ENCODE measurements at regions not wholly inside any gene's neighbourhood (a gene's known extent, or its start where the extent isn't known, plus 50 kb on each side); places are given as distances from the start of the nearest gene placed in this dataset.

- Histone ChIP-seq H3K9ac (ENCODE audit: extremely low read depth, low read length, poor library complexity, severe bottlenecking) (no peak overlapping the region), H3K4me1 (ENCODE audit: control insufficient read depth, insufficient read depth, low read length) (no peaks in the 10 kb centered on the region), H3K36me3 (ENCODE audit: control insufficient read depth, insufficient read depth, low read length) (no peaks in the 10 kb centered on the region), H3K9me3 (ENCODE audit: control insufficient read depth, low read length) (no peaks in the 10 kb centered on the region), H3K27ac (ENCODE audit: low read depth, low read length) (no peak overlapping the region), H3K27me3 (ENCODE audit: control insufficient read depth, insufficient read depth, low read length, poor library complexity, severe bottlenecking) (no peaks in the 10 kb centered on the region), H3K4me3 (ENCODE audit: low read length) (no peak overlapping the region)
- TF ChIP-seq CTCF (conservative IDR thresholded peaks at IDR 0.05) = no peak
- H3K27me3 Mint-ChIP-seq (ENCODE audit: insufficient read depth) = no peaks in the 10 kb centered on the region
- H3K27ac Mint-ChIP-seq = no peak overlapping the region
- H3K4me1 Mint-ChIP-seq = peaks cover 7% of the 10 kb centered on the region
- WGBS, 2 experiments (ENCODE audit: insufficient coverage in 1 of 2, insufficient read length in 1 of 2) = 58 to 63% methylated on average over 4 of the region's 4 CpGs
- H3K4me3 Mint-ChIP-seq = no peak overlapping the region
- no peaks in the 10 kb centered on the region for H3K36me3 Mint-ChIP-seq (ENCODE audit: low read depth)
- no peak for DNase-seq
- H3K9me3 Mint-ChIP-seq = peaks cover 3% of the 10 kb centered on the region
Observed at GRCh38 chr14:96980835-96981234, 183.7 kb downstream of the VRK1 start.

GRCh38 chr14:96986256-96987085 lies 189.3 kb downstream of the VRK1 start:
- Histone ChIP-seq H3K36me3 (ENCODE audit: control insufficient read depth, insufficient read depth, low read length) (no peaks in the 10 kb centered on the region), H3K27ac (ENCODE audit: low read depth, low read length) (no peak overlapping the region), H3K4me1 (ENCODE audit: control insufficient read depth, insufficient read depth, low read length) (no peaks in the 10 kb centered on the region), H3K27me3 (ENCODE audit: control insufficient read depth, insufficient read depth, low read length, poor library complexity, severe bottlenecking) (no peaks in the 10 kb centered on the region), H3K4me3 (ENCODE audit: low read length) (no peak overlapping the region), H3K9ac (ENCODE audit: extremely low read depth, low read length, poor library complexity, severe bottlenecking) (no peak overlapping the region), H3K9me3 (ENCODE audit: control insufficient read depth, low read length) (no peaks in the 10 kb centered on the region)
- 93 to 100% methylated on average over 4 to 5 of the region's 6 CpGs for WGBS, 2 experiments (ENCODE audit: insufficient coverage in 1 of 2, insufficient read length in 1 of 2)
- no peaks in the 10 kb centered on the region for H3K27me3 Mint-ChIP-seq (ENCODE audit: insufficient read depth)
- no peak for TF ChIP-seq CTCF (conservative IDR thresholded peaks at IDR 0.05)
- H3K4me1 Mint-ChIP-seq = peaks cover 7% of the 10 kb centered on the region
- no peak overlapping the region for H3K27ac Mint-ChIP-seq
- no peak overlapping the region for H3K4me3 Mint-ChIP-seq
- H3K9me3 Mint-ChIP-seq = no peaks in the 10 kb centered on the region
- no peak for DNase-seq
- no peaks in the 10 kb centered on the region for H3K36me3 Mint-ChIP-seq (ENCODE audit: low read depth)

- TF ChIP-seq CTCF (conservative IDR thresholded peaks at IDR 0.05) = no peak
- Histone ChIP-seq H3K27ac (ENCODE audit: low read depth, low read length) (no peak overlapping the region), H3K9me3 (ENCODE audit: control insufficient read depth, low read length) (no peaks in the 10 kb centered on the region), H3K27me3 (ENCODE audit: control insufficient read depth, insufficient read depth, low read length, poor library complexity, severe bottlenecking) (no peaks in the 10 kb centered on the region), H3K9ac (ENCODE audit: extremely low read depth, low read length, poor library complexity, severe bottlenecking) (no peak overlapping the region), H3K36me3 (ENCODE audit: control insufficient read depth, insufficient read depth, low read length) (no peaks in the 10 kb centered on the region), H3K4me1 (ENCODE audit: control insufficient read depth, insufficient read depth, low read length) (no peaks in the 10 kb centered on the region), H3K4me3 (ENCODE audit: low read length) (no peak overlapping the region)
- Mint-ChIP-seq H3K9me3 (no peaks in the 10 kb centered on the region), H3K4me3 (no peak overlapping the region), H3K36me3 (ENCODE audit: low read depth) (no peaks in the 10 kb centered on the region), H3K4me1 (peaks cover 7% of the 10 kb centered on the region), H3K27me3 (ENCODE audit: insufficient read depth) (no peaks in the 10 kb centered on the region), H3K27ac (no peak overlapping the region)
- 83 to 92% methylated on average over 5 to 6 of the region's 6 CpGs for WGBS, 2 experiments (ENCODE audit: insufficient coverage in 1 of 2, insufficient read length in 1 of 2)
- DNase-seq = no peak
Observed at GRCh38 chr14:96987086-96987474, 189.9 kb downstream of the VRK1 start.

All from endodermal cell (in vitro differentiated cells).